ENCODE measurements at regions not wholly inside any gene's neighbourhood (a gene's known extent, or its start where the extent isn't known, plus 50 kb on each side); places are given as distances from the start of the nearest gene placed in this dataset.

DNA sequence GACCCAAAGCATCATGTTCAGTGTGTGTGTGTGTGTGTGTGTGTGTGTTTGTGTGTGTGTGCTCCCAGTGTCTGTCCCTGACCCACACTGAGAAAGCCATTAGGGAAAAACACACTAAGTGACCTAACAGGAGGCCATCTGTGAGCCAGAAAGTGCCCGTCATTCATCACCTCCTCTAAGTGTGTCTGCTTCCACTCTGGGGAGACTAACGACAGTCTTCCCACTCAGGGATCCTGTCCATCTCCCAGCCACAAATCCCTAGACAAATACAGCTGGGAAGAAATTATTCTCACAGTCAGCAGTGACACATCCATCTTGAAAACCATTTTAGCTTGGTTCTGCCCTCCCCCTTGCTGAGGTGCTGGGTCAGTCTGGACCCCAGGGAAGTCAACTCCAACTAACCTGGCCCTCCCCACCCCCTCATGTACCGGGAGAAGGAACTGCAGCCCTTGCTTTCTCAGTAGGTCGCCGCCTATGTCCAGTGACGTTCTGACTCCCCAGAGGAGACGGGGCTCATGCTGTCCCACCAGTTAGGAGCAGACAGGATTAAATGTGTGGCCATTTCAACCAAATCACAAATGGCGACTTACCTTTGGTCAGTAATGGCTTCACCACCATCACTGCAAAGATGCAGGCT is 296.5 kb upstream of the ZNF32 start:
- no peak for DNase-seq

DNA sequence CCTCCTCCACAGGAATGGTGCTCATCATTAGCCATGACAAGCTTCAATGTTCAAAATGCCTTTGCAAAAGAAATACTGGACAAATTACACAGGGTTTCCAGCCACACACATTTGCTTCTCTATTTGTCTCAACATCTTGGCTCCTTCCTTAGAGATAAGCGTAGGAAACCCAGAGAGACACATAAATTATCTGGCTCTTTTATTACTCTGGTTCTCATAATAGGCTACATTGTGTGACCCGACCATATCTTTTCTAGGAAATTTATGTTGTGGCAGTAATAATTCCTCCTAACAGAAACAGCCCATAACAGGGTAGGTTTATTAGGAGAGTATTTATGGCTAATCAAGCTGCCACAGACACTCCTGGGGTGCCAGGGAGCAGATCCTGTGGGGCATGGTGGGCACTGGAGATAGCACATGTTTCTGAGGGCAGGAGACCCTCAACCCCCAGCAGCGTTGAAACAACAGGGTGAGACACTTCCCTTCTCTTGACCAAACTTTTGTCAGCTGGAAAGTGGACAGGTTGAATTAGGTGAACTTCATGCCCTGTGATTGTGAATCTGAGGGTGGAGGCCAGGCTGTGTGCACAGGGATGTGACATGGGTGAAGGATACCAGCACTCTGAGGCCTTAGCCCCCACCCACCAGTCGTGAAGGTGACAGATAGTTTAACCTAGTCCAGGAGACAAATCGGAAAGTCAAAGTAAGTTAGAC is 295.9 kb upstream of the ZNF32 start:
- DNase-seq: no peak

DNA sequence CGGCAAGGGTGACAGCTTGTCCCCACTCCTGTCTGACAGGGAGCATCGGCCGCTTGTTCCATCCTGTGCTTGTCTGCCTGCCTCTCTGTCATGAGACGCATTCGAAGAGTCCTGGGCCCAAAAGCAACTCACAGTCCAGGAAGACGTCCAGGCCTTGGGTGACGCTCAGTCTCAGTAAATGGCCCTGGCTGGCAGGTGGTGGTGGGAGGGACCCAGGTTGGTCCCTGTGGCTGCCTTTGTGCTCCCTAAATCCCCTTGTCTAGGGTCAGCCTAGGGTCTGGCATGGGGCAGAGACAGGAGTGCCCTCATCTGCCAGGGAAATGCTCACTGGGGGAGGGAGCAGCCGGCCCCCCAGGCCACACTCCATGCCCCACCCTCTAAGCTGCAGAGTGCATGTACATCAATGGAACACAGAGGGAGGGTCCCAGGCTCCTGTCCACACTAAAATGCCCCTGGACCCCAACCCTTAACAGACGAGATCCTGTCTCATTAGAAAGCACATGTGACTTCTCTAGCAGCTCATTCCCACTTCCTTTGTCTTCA is 295.2 kb upstream of the ZNF32 start:
- no peak for DNase-seq

DNA sequence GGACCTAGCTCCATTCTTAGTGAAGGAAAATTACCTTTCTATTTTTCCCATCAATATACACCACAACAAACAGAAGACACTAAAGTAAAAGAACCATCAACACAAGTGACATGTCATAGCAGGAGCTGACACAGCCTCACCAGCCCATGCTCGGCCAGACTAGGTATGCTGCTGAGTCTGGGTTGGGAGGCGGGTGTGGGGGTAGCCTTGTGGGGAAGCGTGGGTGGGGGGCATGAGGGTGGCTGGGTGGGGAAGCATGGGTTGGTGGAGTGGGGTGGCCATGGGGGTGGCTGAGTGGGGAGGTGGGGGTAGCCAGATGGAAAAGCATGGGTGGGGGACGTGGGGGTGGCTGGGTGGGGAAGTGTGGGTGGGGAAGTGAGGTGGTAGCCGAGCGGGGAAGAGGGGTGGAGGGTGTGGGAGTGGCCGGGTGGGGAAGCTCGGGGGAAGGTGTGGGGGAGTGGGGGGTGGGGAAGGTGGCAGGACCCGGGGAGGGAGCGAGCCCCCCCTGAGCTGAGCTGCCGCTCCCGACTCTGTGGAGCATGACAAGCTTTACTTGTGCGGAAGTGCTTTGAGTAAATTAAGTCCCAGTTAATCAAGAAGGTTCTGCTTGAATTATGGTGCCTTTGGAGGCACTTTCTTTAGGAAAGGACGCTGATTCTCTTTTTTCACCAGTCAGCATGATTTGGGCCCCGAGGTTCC is 294.6 kb upstream of the ZNF32 start:
- no peak for DNase-seq

DNA sequence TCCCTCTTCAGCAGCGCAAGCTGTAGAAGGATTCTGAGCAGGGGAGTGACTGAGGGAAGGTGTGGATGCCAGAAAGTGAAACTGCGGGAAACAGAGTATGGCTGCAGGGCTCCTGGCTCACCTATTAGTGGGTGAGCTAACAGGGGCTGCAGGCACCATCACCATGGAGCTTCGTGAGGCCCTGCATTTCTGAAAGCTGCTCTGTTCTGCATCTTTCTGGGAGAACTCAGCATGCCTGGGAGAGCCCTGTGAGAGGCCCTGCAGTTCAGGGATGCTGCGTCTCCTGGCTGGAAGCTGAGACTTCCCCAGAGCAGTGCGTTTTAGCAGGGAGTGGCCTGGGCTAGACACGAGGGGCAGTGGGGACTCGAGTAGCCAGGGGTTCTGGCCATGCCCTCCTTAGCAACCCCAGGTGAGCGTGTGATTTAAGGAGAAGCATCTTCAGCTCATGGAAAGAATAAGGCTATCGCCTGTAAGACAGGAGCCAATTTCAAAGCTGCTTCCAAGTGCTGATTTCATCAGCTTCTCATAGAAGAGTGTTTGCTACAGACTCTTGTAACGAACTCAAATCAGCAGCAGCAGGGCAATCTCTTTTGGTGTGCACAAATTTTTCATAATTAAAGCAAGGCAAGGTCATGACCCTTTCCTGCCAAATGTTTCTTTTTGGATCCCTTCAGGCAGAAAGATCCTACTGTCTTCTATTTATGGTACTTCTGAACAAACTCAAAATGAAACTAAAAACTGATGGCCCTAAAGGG is 293.6 kb upstream of the ZNF32 start:
- no peak for DNase-seq

DNA sequence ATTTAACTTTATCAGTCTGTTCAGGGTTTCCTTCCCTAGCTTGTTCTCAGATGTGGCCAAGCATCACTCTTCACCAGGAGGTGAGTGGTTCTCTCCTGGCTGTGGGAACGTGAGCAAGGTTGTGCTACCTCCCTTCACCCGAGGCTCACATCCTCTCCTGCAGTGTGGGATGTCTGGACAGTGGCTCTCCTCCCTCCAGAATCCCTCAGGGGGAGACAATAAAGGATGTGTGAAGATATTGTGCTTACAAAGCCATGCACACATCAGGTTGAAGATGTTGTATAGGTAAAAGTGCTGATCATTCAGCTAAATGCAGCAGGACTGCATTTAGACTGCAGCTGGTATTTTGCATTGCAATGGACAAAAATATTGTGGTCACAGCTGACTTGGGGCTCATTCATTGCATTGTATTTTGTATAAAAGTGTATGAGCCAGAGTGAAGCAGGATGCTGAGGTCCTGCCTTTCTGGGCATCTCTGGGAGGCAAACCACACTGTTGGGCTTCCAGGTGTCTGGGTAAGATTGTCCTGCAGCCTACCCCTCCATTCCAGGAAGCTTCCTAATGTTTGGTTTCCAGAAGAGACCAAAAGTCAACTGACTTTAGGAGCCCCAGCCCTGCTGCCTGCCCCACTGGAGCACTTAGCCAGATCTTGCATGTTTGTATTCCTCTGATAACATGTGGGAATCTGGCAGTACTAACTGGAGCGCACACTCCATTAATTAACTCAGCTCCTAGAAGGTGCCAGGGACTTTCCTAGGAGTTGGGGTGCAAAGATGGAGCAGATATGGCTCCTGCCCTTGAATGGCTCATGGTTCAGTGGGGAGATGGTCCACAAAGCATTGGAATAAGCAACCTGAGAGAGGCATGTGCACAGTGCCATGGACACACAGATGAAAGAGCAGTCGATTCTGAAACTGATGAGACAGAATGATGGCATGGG is 292.5 kb upstream of the ZNF32 start:
- no peak for DNase-seq

DNA sequence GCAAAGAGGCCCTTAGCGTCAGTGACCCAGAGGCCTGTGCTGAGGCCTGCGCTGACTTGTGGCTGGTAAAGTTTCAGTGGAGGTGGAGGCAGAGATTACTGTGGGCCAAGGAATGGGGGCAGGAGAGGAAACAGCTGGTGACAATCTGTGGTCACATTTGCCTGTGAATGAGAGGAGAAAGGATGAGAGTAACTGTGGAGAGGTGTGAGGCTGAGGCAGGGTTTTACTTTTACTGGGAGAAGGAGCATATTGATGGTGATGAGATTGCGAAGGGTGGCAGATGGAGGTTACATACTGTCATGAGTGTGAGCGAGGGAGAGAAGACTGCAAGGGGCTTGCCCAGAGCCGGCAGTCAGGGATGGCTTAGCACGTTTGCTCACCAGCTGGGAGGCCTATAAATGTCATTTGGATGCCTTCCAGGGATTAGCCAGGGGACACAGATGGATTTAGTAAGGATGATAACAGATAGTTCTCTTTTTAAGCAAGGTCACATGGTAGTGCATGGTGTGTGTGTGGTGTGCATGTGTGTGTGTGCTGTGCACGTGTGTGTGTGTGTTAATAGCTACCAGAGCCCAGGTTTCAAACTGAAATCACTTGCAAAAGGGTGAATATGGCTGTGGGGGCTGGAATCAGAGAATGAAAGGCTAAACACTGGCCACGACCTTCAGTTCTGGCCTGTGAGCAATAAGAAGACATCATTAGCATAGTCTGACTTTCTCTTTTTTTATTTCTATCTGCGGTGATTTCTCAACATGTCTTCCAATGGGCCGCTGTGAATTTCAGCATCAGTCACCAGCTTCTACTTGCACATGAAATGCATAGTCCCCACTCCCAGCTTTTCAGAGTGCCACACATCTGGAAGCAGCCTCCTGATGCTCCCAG is 291.5 kb upstream of the ZNF32 start:
- DNase-seq: no peak

DNA sequence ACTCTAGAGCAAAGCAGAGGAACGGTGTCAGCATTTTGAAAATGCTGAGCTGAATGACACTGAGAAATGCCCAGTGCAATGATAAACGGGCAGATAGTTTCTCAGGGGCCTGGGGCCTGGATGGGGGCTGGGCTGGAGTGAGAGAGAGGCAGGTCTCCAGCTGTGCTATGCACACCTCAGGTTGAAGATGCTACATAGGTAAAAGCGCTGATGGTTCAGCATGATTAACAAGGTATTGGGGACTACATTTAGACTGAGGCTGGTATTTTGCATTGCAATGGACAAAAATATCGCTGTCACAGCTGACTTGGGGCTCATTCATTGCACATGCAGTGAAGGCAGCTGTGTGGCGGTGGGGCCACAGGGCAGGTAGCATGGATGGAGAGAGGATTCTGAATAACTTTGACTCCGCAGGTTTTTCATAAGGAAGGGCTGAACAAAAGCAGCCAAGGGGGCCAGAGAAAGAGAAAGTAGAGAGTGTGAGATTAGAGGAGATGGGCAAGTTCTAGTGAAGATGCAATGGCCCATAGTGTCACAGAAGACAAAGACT is 290.8 kb upstream of the ZNF32 start:
- no peak for DNase-seq

DNA sequence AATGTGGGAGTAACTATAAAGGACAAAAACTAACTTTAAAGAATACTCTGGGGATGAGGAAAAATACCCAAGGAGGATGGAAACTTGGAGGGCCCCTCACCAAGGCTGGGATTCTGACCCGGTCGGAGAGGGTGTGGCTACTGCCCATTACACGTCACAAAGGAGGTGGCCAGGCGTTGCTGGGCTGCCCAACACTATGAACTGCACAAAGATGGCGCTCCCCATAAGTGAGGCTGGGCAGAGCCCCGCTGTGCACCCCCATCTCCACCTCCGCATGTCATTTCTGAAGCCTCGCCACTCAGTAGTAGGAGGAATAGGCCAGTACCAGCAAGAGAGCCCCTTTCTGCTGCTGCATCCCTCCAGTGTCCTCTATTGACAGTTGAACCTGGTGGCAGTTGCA is 290.1 kb upstream of the ZNF32 start:
- DNase-seq: no peak

DNA sequence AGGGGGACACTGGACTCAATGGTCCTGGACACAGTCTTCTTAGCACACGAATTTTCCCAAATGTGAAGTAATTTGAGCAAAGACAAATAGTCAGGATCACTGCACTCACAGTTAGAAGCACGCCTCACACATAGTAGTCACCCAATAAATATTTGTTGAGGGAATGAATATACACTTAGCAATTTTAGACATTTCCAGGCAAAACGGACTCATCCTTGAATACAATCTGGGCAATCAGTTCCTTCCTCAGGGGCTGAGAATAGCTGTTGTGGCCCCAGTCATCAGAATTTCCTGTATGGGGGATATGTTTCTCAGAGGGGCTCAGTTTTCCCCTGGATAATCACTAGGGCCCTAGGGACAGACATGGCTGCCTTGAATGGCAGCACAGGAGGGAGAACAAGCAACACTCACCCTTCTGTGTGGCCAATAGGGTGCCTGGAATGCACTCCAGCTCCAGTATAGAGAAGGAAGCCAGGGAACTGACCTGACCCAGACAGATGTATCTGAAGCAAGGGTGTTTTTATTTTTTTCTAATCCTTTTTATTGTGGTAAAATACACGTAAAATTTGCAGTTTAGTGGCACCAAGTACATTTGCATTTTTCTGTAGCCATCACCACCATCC is 282.7 kb upstream of the ZNF32 start:
- DNase-seq: no peak

DNA sequence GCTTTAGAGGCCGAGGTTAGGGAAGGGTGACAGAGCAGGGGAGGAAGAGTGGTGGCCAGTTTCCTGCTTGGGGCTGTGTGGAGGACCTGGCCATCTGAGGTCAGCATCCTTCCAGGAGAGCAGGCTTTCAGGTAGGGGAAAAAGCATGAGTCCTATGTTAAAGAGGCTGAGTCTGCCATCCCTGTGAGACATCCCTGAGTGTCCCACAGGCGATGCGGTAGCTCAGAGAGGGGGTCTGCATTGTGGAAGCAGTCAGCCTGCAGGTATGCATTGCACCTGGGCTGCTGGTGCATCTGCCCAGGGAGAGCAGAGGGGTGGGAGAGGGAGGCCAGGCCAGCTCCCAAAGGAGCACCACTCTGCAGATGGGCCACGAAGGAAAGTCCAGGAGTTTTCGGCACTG is 282.1 kb upstream of the ZNF32 start:
- DNase-seq: no peak

DNA sequence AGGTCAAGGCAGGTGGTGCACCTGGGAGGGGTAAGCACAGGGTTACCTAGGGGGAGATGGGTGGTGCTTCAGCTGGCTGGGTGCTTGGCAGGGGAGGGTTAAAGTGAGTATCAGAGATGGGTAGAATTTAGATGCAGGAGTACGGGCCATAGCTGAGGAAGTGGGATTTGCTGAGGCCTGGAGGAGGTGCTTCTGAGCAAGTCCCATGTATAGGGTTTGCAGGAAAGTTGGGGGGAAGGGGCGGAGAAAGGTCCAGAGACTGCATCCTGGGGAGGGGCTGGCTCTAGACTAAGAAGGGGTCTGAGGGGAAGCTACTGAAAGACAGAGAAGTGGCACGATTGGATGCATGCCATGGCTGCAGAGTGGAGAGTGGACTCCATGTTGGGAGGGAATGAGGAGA is 281.6 kb upstream of the ZNF32 start:
- DNase-seq: no peak

DNA sequence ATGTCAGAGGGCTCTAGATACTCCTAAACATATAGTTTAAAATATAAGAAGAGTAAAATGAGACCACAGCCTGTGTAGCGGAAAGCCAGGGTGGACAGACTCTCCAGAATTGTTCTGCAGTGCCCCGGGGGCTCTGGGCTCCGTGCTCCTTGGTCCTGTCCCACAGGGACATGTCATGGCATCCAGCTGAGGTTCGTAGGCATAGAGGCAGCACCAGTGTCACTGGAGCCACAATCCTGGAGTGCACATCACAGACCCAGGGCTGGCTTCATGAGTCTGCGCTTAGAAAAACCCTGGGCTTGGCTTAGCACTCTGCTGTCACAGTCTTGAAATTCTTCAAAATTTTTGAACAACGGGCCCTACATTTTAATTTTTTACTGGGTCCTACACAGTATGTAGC is 280.4 kb upstream of the ZNF32 start:
- DNase-seq: no peak

DNA sequence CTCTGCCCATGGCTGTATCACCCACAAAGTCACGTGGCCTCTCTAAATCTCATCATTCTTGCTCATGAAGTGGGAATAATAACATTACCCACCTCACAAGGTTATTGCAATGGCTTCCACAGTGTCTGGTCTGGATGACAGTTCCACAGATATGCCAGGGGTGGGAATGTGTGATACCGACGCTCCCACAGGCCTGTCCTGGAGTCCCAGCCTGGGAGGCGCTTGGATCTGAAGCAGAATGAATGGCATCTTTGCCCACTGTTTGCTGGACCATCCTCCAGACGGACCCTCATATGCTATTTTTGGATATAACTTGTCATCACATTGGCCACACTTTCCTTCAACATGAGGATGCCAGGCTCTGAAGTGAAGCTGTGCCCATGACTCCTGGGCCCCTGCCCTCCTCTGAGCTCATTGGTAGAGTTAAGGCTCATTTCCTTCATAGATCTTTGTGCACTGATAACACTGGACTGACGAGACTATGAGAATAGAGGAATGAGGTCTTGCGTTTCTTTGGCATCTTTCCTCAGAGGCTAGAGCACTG is 279.8 kb upstream of the ZNF32 start:
- no peak for DNase-seq

DNA sequence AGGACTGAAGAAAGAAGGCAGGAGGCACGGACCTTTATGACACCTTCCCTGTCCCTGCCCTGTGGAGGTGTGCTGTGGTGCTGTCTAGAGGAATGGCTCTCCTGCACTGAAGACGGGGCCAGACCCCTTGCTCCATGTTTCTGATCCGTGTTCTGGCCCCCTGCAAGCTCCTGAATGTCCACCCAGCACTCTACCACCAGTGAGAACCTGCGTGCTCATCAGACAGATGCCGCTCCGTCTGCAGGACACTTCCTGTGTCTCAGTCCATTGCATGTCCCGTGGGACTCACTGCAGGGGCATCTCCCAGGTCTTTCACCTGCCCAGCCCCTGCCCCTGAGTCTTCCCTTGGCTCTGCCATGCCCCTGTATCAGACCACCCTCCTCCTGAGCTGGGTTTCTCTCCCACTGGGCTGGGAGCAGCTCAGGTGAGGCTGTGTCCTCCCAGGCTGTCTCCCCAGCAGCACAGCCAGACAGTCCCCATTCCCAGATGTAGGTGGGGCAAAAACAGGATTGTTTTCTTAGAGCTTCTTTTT is 278.3 kb upstream of the ZNF32 start:
- no peak for DNase-seq

DNA sequence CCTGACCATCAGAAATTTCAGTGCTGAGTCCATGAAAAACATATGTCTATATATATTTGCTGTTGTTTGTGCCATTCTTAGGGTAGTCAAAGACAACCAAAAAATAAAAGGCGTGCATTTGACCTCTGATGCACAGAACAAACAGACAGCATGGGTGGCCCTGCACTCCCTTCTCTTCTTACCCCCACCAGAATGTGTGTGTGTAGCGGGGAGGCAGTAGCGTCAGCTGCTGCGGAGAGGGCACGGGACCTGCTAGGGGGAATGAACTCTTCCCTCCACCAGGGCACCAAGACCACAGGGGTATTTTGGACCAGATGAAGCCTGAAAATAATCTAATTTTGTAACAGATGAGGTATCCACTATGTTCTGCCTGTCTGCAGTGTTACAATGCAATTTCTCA is 277.7 kb upstream of the ZNF32 start:
- no peak for DNase-seq

DNA sequence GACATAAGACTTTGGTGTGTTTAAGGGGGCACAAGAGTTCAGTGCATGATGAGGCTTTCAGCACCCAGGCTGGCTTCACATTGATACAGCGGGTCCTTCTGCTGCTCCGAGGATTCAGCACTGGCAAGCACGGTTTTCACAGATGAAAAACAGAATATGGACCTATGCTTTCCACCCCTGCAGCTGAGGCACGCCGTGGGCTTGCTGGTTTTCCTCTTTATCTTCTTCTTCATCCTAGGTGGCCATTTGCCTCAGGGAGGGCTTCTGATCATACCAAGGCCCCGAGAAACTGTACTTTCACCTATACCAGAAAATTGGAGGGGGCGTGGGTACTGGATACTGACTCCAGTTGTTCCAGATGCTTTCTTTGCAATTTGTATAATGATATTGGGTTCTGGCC is 277.1 kb upstream of the ZNF32 start:
- DNase-seq: no peak

DNA sequence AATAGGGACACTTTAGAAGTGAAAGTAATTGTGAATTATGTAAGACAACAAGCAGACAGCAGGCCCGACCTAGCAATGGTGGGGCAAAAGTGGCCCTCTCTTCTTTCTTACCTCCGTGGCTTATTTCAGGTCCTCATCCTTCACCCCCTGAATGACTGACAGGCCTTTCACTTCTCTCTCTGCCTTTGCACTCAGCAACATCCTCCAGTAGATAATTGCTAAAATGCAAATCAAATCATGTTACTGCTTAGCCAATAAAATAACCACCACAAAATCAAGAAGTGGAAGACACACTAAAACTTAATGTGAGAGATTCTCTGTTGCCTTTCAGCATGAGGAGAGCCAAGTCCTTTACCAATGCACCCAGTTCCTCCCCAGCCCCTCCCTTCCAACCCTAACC is 274.6 kb upstream of the ZNF32 start:
- DNase-seq: no peak
